SK-N-SH (cell line): ENCODE measurements at regions not wholly inside any gene's neighbourhood (a gene's known extent, or its start where the extent isn't known, plus 50 kb on each side); places are given as distances from the start of the nearest gene placed in this dataset.

ENCODE experiments used
- CTCF ChIA-PET: fragments of 300-600, 350-600 bp; formaldehyde crosslinking; extraction: SDS; loops from one replicate; lab custom pipeline; 2021; lab: Yijun Ruan, JAX
- POLR2A ChIA-PET: fragments of 350-600 bp; sonication (Branson Sonifier 250); formaldehyde crosslinking; extraction: SDS; loops from one replicate; lab custom pipeline; 2020; ENCODE audit warnings: antibody characterized with exemption, inconsistent platforms; lab: Yijun Ruan, JAX
- DNase-seq: peaks from one replicate; pipeline ENCODE4 v3.0.0; 2012
- H2AFZ ChIP-seq: fragments of 200-600 bp; sonication (generic); 2 replicates; pipeline ENCODE4 v1.8.1; 2016; ENCODE audit warnings: antibody characterized with exemption, mild to moderate bottlenecking, low read depth
- H3F3A ChIP-seq: fragments of 200-600 bp; sonication (generic); replicated peaks from 2 replicates; pipeline ENCODE3; 2016; ENCODE audit warnings: antibody characterized with exemption, mild to moderate bottlenecking; ENCODE audit not compliant: insufficient read depth
- H3K27ac ChIP-seq, 2 experiments: fragments of 200-500 bp in 1 of 2; fragments of 200-600 bp in 1 of 2; sonication (Bioruptor generic) in 1 of 2; sonication (generic), shearing (Covaris generic) in 1 of 2; 2 replicates each; pipeline versions ENCODE4 v1.5.1 to v1.6.1; 2014 to 2016; ENCODE audit warnings: low read depth in 2 of 2, inconsistent platforms in 1 of 2, low read length in 1 of 2, mild to moderate bottlenecking in 1 of 2, mixed read lengths in 1 of 2
- H3K27me3 ChIP-seq: fragments of 200-600 bp; sonication (generic), shearing (Covaris generic); 2 replicates; pipeline ENCODE4 v1.6.1; 2016; ENCODE audit warnings: mixed run types; ENCODE audit not compliant: insufficient read depth
- H3K36me3 ChIP-seq, 2 experiments: fragments of 200-500 bp in 1 of 2; fragments of 200-600 bp in 1 of 2; sonication (Bioruptor generic) in 1 of 2; sonication (generic) in 1 of 2; replicated peaks in 1 of 2; 2 replicates each; pipeline versions ENCODE3 to v1.5.1; 2014 to 2016; ENCODE audit warnings: low read length in 1 of 2, mild to moderate bottlenecking in 1 of 2; ENCODE audit not compliant: insufficient read depth in 2 of 2, control insufficient read depth in 1 of 2
- H3K4me1 ChIP-seq, 2 experiments: fragments of 200-500 bp in 1 of 2; fragments of 200-600 bp in 1 of 2; sonication (Bioruptor generic) in 1 of 2; sonication (generic), shearing (Covaris generic) in 1 of 2; 2 replicates each; pipeline versions ENCODE4 v1.5.1 to v1.6.1; 2014 to 2016; ENCODE audit warnings: low read depth in 1 of 2, low read length in 1 of 2, mixed run types in 1 of 2; ENCODE audit not compliant: insufficient read depth in 2 of 2, control insufficient read depth in 1 of 2
- H3K4me2 ChIP-seq: fragments of 200-600 bp; sonication (generic), shearing (Covaris generic); 2 replicates; pipeline ENCODE4 v1.6.1; 2017; ENCODE audit warnings: mixed run types
- H3K4me3 ChIP-seq, 2 experiments: fragments of 200-500 bp in 1 of 2; fragments of 200-600 bp in 1 of 2; sonication (Bioruptor generic) in 1 of 2; sonication (generic), shearing (Covaris generic) in 1 of 2; 2 replicates each; pipeline versions ENCODE4 v1.5.1 to v1.8.1; 2014 to 2016; ENCODE audit warnings: low read depth in 2 of 2, inconsistent platforms in 1 of 2, low read length in 1 of 2, mild to moderate bottlenecking in 1 of 2, mixed read lengths in 1 of 2, moderate library complexity in 1 of 2
- H3K79me2 ChIP-seq: fragments of 200-600 bp; sonication (generic); 2 replicates; pipeline ENCODE4 v1.8.1; 2017; ENCODE audit warnings: mild to moderate bottlenecking; ENCODE audit not compliant: insufficient read depth
- H3K9ac ChIP-seq: fragments of 200-600 bp; sonication (generic); 2 replicates; pipeline ENCODE4 v1.6.1; 2017; ENCODE audit warnings: mixed run types
- H3K9me2 ChIP-seq: fragments of 200-600 bp; sonication (generic); 2 replicates; pipeline ENCODE4 v1.6.1; 2017; ENCODE audit warnings: mixed run types
- H3K9me3 ChIP-seq: fragments of 200-600 bp; sonication (generic); 2 replicates; pipeline ENCODE4 v1.6.1; 2017; ENCODE audit warnings: mixed run types, mild to moderate bottlenecking, moderate library complexity
- H4K20me1 ChIP-seq: fragments of 200-600 bp; sonication (generic); 2 replicates; pipeline ENCODE4 v1.6.1; 2017; ENCODE audit warnings: mild to moderate bottlenecking, mixed run types; ENCODE audit not compliant: insufficient read depth
- FOXM1 ChIP-seq: IDR thresholded peaks from 2 replicates; pipeline ENCODE4 v1.4.0; 2012; ENCODE audit warnings: low read depth, mild to moderate bottlenecking
- GABPA ChIP-seq: IDR thresholded peaks from 2 replicates; pipeline ENCODE4 v1.4.0; 2012; ENCODE audit warnings: low read depth, mild to moderate bottlenecking
- JUND ChIP-seq: IDR thresholded peaks from 2 replicates; pipeline ENCODE4 v1.4.0; 2012
- MEF2A ChIP-seq: IDR thresholded peaks from 2 replicates; pipeline ENCODE4 v1.4.0; 2012; ENCODE audit warnings: low read depth, borderline replicate concordance
- NRF1 ChIP-seq: IDR thresholded peaks from 2 replicates; pipeline ENCODE4 v1.6.1; 2012; ENCODE audit warnings: low read depth, mild to moderate bottlenecking, low read length
- RFX5 ChIP-seq: IDR thresholded peaks from 2 replicates; pipeline ENCODE4 v1.6.1; 2012; ENCODE audit warnings: mild to moderate bottlenecking, improper control_type of control experiment, low read length
- SIN3A ChIP-seq: IDR thresholded peaks from 2 replicates; pipeline ENCODE4 v1.6.1; 2012; ENCODE audit warnings: low read depth, mild to moderate bottlenecking, low read length, moderate library complexity, borderline replicate concordance
- SMC3 ChIP-seq: IDR thresholded peaks from 2 replicates; pipeline ENCODE4 v1.6.1; 2012; ENCODE audit warnings: low read depth, low read length, improper control_type of control experiment
- TCF12 ChIP-seq: IDR thresholded peaks from 2 replicates; pipeline ENCODE4 v1.4.0; 2012
- YY1 ChIP-seq: IDR thresholded peaks from 2 replicates; pipeline ENCODE4 v1.4.0; 2012; ENCODE audit warnings: low read depth, mild to moderate bottlenecking
- ZBTB33 ChIP-seq: IDR thresholded peaks from 2 replicates; pipeline ENCODE4 v1.4.0; 2012; ENCODE audit warnings: low read depth, borderline replicate concordance
- WGBS: methylation state at CpG from one replicate; pipeline ENCODE4 v1.1.6; 2017; ENCODE audit warnings: low lambda C conversion rate; 5-methylcytosine and 5-hydroxymethylcytosine counted together
- TF ChIP-seq, protein P1 (sequence below): IDR thresholded peaks from 2 replicates; pipeline ENCODE4; 2012
- TF ChIP-seq, protein P2 (sequence below): IDR thresholded peaks from 2 replicates; pipeline ENCODE4 v1.4.0; 2012; ENCODE audit warnings: low read depth
- TF ChIP-seq, protein P3 (sequence below): fragments of 150-350 bp; IDR thresholded peaks from 2 replicates; pipeline ENCODE4 v1.6.1; 2016; ENCODE audit warnings: mild to moderate bottlenecking, low read depth, low read length

GRCh38 chr17:70987867-70988340 lies 818.6 kb downstream of the KCNJ2 start:
- H4K20me1 ChIP-seq: no peaks in the 10 kb centered on the region
- H3K4me1 ChIP-seq: no peaks in the 10 kb centered on the region; a peak in 1 of 4 replicates
- no peak for DNase-seq
- H3K9me2 ChIP-seq: no peaks in the 10 kb centered on the region
- ChIA-PET POLR2A (no interaction called here), CTCF (interaction anchor here (0.6 kb wide), 1 partner anchor 218 kb away, joined by 3 read pairs; no protein-coding TSS in a partner anchor)
- no peak overlapping the region for H2AFZ ChIP-seq
- no peak overlapping the region for H3K4me2 ChIP-seq
- WGBS: 46% methylated on average over 4 of the region's 4 CpGs
- no peak overlapping the region for H3K27ac ChIP-seq
- H3F3A ChIP-seq: no peaks in the 10 kb centered on the region
- H3K9ac ChIP-seq: no peak overlapping the region
- no peak overlapping the region for H3K4me3 ChIP-seq
- H3K79me2 ChIP-seq: no peaks in the 10 kb centered on the region
- no peak for TF ChIP-seq SIN3A
- TF ChIP-seq, protein P1, sequence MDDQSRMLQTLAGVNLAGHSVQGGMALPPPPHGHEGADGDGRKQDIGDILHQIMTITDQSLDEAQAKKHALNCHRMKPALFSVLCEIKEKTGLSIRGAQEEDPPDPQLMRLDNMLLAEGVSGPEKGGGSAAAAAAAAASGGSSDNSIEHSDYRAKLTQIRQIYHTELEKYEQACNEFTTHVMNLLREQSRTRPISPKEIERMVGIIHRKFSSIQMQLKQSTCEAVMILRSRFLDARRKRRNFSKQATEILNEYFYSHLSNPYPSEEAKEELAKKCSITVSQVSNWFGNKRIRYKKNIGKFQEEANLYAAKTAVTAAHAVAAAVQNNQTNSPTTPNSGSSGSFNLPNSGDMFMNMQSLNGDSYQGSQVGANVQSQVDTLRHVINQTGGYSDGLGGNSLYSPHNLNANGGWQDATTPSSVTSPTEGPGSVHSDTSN: no peak
- no peak for TF ChIP-seq FOXM1
- TF ChIP-seq GABPA: no peak
- TF ChIP-seq RFX5: no peak
- TF ChIP-seq, protein P2, sequence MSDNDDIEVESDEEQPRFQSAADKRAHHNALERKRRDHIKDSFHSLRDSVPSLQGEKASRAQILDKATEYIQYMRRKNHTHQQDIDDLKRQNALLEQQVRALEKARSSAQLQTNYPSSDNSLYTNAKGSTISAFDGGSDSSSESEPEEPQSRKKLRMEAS: no peak
- H3K36me3 ChIP-seq: no peaks in the 10 kb centered on the region
- no peaks in the 10 kb centered on the region for H3K27me3 ChIP-seq
- no peaks in the 10 kb centered on the region for H3K9me3 ChIP-seq

DNA sequence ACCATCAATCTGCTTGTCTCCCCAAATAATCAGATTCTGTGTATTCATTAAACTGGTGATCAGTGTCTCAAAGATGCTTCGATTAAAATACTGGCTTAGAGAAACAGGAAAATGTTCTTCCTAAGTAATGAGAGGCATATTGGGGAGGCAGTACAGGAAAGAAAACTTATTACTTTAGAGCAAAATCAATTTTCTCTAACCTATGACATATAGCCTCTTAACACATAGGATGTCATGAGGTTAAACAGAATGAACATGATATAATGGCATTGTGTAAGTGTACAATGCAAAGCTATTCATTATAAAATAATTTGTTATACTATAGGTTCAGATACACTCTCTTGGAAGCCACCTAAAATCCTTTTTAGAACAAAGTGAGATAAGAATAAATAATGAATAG lies 819.3 kb downstream of the KCNJ2 start:
- Histone ChIP-seq H3K27me3 (no peaks in the 10 kb centered on the region), H3K36me3 (no peaks in the 10 kb centered on the region), H3K9ac (no peak overlapping the region), H3F3A (no peaks in the 10 kb centered on the region), H3K79me2 (no peaks in the 10 kb centered on the region), H3K9me3 (no peaks in the 10 kb centered on the region), H3K4me3 (no peak overlapping the region), H3K4me1 (no peaks in the 10 kb centered on the region; a peak in 1 of 4 replicates), H4K20me1 (no peaks in the 10 kb centered on the region), H3K9me2 (no peaks in the 10 kb centered on the region), H2AFZ (no peak overlapping the region), H3K4me2 (no peak overlapping the region), H3K27ac (no peak overlapping the region)
- POLR2A ChIA-PET: no interaction called here
- CTCF ChIA-PET: no interaction called here
- DNase-seq: no peak
- WGBS: 28% methylated on average over 1 of the region's 1 CpG
- TF ChIP-seq, protein P3, sequence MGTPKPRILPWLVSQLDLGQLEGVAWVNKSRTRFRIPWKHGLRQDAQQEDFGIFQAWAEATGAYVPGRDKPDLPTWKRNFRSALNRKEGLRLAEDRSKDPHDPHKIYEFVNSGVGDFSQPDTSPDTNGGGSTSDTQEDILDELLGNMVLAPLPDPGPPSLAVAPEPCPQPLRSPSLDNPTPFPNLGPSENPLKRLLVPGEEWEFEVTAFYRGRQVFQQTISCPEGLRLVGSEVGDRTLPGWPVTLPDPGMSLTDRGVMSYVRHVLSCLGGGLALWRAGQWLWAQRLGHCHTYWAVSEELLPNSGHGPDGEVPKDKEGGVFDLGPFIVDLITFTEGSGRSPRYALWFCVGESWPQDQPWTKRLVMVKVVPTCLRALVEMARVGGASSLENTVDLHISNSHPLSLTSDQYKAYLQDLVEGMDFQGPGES: no peak
- TF ChIP-seq YY1 (no peak), TCF12 (no peak), ZBTB33 (no peak), JUND (no peak), MEF2A (no peak), NRF1 (no peak), SMC3 (no peak)
